Bone marrow (tissue), 2 donors: ENCODE measurements at regions not wholly inside any gene's neighbourhood (a gene's known extent, or its start where the extent isn't known, plus 50 kb on each side); places are given as distances from the start of the nearest gene placed in this dataset.

Experiments
- DNase-seq, 2 donors: peaks; one replicate each; lab custom pipeline; 2025; lab: John Stamatoyannopoulos, UW

- no peak for DNase-seq
Observed at GRCh38 chr5:1938310-1939000, 55.7 kb upstream of the IRX4 start.

- DNase-seq: no peak
Observed at GRCh38 chr5:1937590-1937989, 54.9 kb upstream of the IRX4 start.

DNA sequence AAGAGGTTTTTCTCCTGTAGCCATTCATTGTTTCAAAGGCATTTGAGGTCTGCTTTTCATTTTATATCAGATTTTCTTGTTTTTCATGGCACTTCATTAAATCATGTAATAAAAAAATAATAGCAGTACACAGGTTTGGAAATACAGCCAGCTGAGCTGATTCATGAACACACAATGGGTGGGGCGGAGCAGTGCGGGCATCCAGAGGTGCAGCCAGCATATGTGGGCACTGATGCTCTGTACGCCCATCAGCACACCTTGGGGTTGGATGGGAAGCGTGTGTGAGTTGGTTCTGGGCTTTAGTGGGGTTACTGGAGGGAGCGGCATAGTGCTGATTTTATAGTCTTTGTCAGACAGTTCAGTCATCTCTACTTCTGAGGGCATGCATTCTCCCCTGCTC lies 54.2 kb upstream of the IRX4 start:
- no peak for DNase-seq

DNA sequence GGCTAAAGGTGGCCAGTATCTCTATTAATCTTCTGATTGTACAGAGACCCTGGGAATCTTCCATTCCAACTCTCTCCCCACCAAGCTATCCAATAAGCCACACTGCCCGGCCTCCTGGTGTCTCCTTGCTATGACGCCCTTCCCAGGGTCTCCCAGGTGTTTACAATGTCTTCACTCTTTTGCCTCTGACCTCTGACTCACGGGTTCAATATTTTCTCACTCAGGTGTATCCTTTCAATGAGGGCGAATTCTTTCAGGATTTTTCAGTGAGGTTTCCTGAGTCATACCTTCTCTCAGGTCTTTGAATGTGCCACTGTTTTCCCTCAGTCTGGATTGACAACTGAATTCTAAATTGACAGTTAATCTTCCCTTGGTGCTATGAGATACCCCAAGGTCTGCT lies 53.7 kb upstream of the IRX4 start:
- DNase-seq: no peak

GRCh38 chr5:1934801-1935429 lies 52.2 kb upstream of the IRX4 start:
- DNase-seq: no peak

DNA sequence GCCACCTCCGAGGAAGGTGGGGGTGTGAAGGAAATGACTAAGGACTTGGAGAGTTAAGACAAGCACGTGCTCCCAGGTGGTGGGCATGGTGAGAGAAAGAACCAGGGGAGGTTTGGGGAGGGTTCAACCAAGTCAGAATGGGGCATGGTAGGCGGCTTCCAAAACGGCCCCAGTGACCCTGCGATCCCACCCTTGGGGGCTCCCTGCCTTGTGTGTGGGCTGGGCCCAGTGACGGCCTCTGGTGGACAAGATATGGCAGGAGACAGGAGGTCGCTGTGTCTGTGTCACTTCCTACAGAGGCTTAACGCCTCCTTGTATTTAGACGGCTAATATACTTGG lies 51.3 kb upstream of the IRX4 start:
- no peak for DNase-seq

- no peak for DNase-seq
Observed at GRCh38 chr5:1933364-1934055, 50.8 kb upstream of the IRX4 start.
